WERI-Rb-1 (cell line): ENCODE measurements at regions not wholly inside any gene's neighbourhood (a gene's known extent, or its start where the extent isn't known, plus 50 kb on each side); places are given as distances from the start of the nearest gene placed in this dataset.

Experiments used
- DNase-seq: peaks from one replicate; pipeline ENCODE4 v3.0.0-alpha.2; 2020
- H3K27ac ChIP-seq: fragments of 250-450 bp; sonication (Bioruptor Pico); 2 replicates; pipeline ENCODE4 v1.5.1; 2020; ENCODE audit warnings: mild to moderate bottlenecking, moderate library complexity
- H3K27me3 ChIP-seq: fragments of 250-450 bp; sonication (Bioruptor Pico); 2 replicates; pipeline ENCODE4 v1.5.1; 2021; ENCODE audit warnings: mild to moderate bottlenecking, low read depth, moderate library complexity; ENCODE audit not compliant: insufficient read depth, severe bottlenecking
- H3K36me3 ChIP-seq: fragments of 250-450 bp; sonication (Bioruptor Pico); 2 replicates; pipeline ENCODE4 v1.5.1; 2020; ENCODE audit warnings: mild to moderate bottlenecking, moderate library complexity
- H3K4me3 ChIP-seq: 2 replicates; pipeline ENCODE4 v1.5.1; 2011; ENCODE audit warnings: low read depth, mild to moderate bottlenecking, control low read depth, low read length
- H3K9me3 ChIP-seq: fragments of 250-450 bp; sonication (Bioruptor Pico); 2 replicates; pipeline ENCODE4 v1.5.1; 2021; ENCODE audit warnings: mild to moderate bottlenecking, moderate library complexity; ENCODE audit not compliant: severe bottlenecking
- TF ChIP-seq, protein P1 (sequence below): IDR thresholded peaks from 2 replicates; pipeline ENCODE4 v1.5.1; 2011; ENCODE audit warnings: low read depth, mild to moderate bottlenecking, control low read depth, inconsistent platforms, low read length

DNA sequence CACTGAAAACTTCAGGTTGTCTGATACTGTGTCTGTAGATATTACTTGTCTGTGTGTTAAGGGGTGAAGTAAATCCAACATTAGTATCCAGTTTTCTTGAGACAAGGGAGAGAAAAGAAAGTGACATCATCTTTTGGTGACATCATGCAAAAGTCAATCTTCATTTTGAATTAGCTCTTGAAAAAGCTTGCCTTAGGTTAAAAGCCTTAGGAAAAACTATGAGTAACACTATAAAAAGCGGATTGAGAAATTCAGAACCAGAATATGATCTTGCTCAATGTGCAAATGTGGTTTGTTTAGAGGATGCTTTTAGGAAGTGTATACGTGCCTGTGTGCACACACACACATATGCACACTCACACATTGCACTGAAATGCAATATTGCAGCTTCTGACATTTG is 345.8 kb upstream of the CASK start:
- no peaks in the 10 kb centered on the region for H3K27me3 ChIP-seq
- no peaks in the 10 kb centered on the region for H3K36me3 ChIP-seq
- no peak overlapping the region for H3K27ac ChIP-seq
- H3K4me3 ChIP-seq = no peak overlapping the region
- TF ChIP-seq, protein P1, sequence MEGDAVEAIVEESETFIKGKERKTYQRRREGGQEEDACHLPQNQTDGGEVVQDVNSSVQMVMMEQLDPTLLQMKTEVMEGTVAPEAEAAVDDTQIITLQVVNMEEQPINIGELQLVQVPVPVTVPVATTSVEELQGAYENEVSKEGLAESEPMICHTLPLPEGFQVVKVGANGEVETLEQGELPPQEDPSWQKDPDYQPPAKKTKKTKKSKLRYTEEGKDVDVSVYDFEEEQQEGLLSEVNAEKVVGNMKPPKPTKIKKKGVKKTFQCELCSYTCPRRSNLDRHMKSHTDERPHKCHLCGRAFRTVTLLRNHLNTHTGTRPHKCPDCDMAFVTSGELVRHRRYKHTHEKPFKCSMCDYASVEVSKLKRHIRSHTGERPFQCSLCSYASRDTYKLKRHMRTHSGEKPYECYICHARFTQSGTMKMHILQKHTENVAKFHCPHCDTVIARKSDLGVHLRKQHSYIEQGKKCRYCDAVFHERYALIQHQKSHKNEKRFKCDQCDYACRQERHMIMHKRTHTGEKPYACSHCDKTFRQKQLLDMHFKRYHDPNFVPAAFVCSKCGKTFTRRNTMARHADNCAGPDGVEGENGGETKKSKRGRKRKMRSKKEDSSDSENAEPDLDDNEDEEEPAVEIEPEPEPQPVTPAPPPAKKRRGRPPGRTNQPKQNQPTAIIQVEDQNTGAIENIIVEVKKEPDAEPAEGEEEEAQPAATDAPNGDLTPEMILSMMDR = no peak
- no peaks in the 10 kb centered on the region for H3K9me3 ChIP-seq
- DNase-seq = no peak

DNA sequence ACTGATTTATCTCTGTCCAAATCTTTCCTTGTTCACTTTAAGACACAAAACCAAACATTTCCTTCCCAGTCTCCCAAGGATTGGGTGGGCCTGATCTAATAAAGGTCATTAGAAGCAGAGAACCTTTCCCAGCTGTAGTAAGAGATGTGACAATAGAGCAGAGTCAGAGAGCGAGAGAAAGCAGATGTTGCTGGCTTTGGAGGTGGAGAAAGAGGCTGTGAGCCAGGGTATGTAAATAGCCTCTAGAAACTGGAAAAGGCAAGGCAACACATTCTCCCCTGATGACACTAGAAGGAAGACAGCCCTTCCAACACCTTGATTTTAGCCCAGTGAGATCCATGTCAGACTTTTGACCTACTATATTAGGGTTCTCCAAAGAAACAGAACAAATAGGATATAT is 337.5 kb upstream of the CASK start:
- Histone ChIP-seq H3K36me3 (no peaks in the 10 kb centered on the region), H3K27ac (no peak overlapping the region), H3K27me3 (no peaks in the 10 kb centered on the region), H3K4me3 (no peak overlapping the region), H3K9me3 (no peaks in the 10 kb centered on the region)
- DNase-seq = no peak
- TF ChIP-seq, protein P1 = no peak

DNA sequence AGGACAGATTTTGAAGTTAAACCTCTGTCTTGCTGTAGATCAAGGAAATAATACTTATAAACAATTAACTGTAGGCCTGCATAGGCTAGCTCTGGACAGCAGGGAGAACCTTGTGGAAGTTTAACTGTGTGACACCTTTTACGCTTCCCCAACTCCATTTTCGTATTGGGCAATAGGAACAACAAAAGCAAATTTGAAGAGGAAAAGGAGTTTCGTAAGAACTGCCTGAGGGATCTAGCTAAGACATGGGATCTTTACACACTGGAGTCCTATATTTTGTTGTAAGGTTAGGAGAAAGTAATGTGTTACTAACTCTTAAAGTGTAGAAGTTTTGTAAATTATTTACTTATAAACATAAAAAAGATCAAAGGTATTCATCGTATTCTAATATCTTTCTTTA is 324.9 kb upstream of the CASK start:
- Histone ChIP-seq H3K27ac (no peak overlapping the region), H3K27me3 (no peaks in the 10 kb centered on the region), H3K36me3 (no peaks in the 10 kb centered on the region), H3K9me3 (no peaks in the 10 kb centered on the region), H3K4me3 (no peak overlapping the region)
- TF ChIP-seq, protein P1 = no peak
- no peak for DNase-seq

DNA sequence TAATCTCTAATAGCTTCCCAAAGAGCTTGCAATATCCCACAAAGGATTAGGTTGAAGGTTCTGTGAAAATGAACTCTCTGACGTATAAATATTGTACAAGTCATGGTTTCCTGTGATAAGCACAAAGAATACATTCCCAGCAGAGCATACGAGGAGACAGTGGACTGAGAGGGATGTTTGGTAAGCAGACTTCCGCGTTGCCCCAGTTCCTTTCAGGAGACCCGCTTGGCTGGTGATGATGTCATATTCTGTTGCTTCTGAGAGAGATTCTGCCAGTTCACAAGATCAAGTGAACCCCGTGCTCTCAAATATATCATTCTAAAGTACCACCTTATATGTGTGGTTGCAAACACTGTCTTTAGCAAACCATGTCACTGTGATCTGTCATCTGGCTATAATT is 323.9 kb upstream of the CASK start:
- Histone ChIP-seq H3K27ac (no peak overlapping the region), H3K4me3 (no peak overlapping the region), H3K9me3 (no peaks in the 10 kb centered on the region), H3K27me3 (no peaks in the 10 kb centered on the region), H3K36me3 (no peaks in the 10 kb centered on the region)
- TF ChIP-seq, protein P1 = no peak
- no peak for DNase-seq

DNA sequence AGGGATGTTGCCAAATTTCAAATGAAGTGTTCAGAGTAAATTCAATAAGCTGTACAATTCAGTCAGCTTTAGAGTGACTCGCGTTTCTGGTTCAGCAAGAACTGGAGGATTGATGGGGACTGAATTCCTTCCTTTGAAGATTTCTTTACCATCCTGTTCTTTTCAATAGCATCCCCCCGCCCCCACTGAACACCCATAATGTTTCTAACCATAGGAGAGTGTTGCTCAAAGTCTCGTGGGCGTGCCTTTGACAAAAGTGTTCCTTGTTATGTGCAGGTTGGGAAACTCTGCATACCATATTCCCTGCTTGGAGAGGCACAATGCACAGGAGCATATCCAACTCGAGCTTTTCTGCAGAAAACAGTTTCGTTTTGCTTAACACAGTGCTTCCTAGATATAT is 323.5 kb upstream of the CASK start:
- H3K27ac ChIP-seq = no peak overlapping the region
- TF ChIP-seq, protein P1 = no peak
- no peak for DNase-seq

DNA sequence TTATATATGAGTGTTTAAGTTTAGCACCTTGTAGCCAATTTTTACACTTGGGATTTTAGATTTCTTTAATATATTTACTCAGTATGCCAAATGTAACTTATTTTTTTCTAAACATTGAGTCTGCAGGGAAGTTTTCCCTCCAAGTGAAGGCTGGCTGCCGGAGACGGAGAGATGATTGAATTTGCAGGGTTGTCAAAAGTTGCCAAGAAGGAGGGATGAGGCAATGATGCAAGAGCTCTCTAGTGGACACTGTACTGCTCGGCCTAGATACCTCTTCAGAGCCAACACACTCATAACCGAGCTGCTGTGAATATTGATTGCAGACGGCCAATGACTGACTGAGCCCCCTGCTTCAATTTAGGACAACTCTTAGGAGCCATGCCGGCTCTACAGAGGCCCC is 318.6 kb upstream of the CASK start:
- Histone ChIP-seq H3K36me3 (no peaks in the 10 kb centered on the region), H3K9me3 (no peaks in the 10 kb centered on the region), H3K27me3 (no peaks in the 10 kb centered on the region), H3K4me3 (no peak overlapping the region), H3K27ac (no peak overlapping the region)
- no peak for DNase-seq
- TF ChIP-seq, protein P1 = no peak

More for the DNA sequence above, 323.5 kb upstream of the CASK start:
- Histone ChIP-seq H3K36me3 (no peaks in the 10 kb centered on the region), H3K4me3 (no peak overlapping the region), H3K9me3 (no peaks in the 10 kb centered on the region), H3K27me3 (no peaks in the 10 kb centered on the region)
